CD4-positive, alpha-beta T cell treated with Interleukin-10 for 1 hour (primary cell): ENCODE measurements at regions not wholly inside any gene's neighbourhood (a gene's known extent, or its start where the extent isn't known, plus 50 kb on each side); places are given as distances from the start of the nearest gene placed in this dataset.
"Not testable (repeated sequence)": the region's sequence is repeated elsewhere in the genome, so short reads cannot be mapped to it uniquely, and the experiment has no call there.

Experiments
- DNase-seq: peaks from one replicate; pipeline ENCODE4 v3.0.0-alpha.2; 2020

GRCh38 chr14:71331403-71331802 lies 424.1 kb downstream of the PCNX1 start:
- DNase-seq: no peak

- no peak for DNase-seq
Measured at GRCh38 chr14:71332476-71332875, 425.2 kb downstream of the PCNX1 start.

GRCh38 chr14:71333705-71334104 lies 426.4 kb downstream of the PCNX1 start:
- no peak for DNase-seq

DNA sequence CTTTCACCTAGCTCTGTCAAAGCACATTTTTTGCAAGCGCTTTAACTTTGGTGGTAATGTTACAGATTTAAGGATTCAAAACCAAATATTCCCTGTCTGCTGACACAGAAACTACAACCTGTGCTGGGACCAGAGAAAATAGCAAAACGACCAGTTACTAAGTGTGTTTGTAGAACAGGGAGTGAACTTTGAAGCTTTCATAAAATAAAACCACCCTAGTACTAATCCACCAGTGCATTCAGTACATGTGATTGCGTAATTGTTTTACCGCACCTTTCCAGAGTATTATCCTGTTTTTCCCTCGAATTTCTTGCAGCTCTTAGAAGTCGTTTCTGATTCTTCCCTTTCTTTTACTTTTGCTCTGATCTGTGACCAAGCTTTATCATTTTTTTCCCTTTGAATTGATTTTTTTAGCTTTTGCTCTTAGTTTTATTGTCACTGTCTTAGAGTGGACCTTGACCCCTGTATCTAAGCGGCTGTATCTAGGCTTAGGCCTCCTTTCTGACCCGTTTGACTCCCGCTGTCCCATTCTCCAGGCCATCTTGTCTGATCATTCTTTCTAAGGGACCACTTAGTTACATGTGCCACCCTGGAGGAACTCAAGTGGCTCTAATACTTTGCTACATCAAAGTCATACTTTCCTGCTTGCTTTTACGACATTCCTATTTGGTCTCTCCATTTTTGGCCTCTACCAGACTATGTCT lies 429.4 kb downstream of the PCNX1 start:
- DNase-seq: no peak

DNA sequence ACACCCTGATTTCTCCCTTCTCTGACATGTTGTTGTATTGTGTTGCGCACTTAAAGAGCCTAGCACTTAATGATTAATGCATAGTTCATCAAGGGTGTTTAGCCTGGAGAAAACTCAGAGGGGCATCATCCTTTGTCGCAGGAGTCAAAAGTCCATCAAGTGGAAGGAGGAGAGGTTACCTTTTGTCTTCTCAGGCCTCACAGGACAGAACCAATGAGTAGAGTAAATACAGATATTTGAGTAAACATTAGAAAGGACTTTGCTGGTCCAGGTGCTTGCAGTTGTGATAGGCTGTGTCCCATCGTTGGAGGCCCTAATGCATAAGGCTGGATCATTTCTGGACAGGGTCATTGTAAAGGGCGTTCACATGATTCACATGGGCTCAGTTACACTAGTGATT lies 430.9 kb downstream of the PCNX1 start:
- no peak for DNase-seq

- DNase-seq: no peak
Measured at GRCh38 chr14:71339650-71340415, 432.6 kb downstream of the PCNX1 start.

- DNase-seq: no peak
Measured at GRCh38 chr14:71341156-71341555, 433.9 kb downstream of the PCNX1 start.

DNA sequence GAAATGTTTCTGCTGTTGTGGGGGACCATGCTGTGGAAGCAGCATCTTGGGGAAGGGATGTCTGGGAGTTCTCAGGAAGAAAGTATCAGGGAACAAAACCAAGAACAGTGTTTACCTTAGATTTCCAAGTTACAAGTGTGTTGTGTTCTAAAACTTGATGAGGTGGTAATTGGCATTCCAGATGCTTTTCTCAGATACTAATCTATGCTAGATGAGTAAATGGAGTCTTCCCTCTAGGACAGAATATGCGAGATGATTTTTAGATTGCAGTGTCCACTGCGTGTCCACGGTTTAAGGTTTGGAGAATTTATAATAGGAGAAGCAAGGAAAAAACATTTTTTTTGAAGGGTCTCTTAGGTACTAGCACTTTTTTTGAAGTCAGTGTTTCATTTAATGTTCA lies 436.5 kb downstream of the PCNX1 start:
- no peak for DNase-seq

DNA sequence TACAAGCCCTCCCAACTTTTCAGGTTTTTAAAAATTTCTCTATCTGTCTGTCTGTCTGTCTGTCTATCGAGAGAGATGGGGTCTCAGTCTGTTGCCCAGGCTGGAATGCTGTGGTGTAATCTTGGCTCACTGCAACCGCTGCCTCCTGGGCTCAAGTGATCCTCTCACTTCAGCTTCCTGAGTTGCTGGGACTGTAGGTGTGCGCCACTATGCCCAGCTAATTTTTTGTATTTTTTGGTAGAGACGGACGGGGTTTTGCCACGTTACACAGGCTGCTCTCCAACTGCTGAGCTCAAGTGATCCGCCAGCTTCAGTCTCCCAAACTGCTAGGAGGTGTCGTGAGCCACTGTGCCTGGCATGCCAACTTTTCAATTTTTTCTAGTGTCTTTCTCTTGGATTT lies 437.2 kb downstream of the PCNX1 start:
- no peak for DNase-seq

- peak; percentile 23 for DNase-seq
Measured at GRCh38 chr14:71346685-71347084, 439.4 kb downstream of the PCNX1 start.

- no peak for DNase-seq
Measured at GRCh38 chr14:71348394-71348793, 441.1 kb downstream of the PCNX1 start.

GRCh38 chr14:71348817-71349216 lies 441.6 kb downstream of the PCNX1 start:
- no peak for DNase-seq

DNA sequence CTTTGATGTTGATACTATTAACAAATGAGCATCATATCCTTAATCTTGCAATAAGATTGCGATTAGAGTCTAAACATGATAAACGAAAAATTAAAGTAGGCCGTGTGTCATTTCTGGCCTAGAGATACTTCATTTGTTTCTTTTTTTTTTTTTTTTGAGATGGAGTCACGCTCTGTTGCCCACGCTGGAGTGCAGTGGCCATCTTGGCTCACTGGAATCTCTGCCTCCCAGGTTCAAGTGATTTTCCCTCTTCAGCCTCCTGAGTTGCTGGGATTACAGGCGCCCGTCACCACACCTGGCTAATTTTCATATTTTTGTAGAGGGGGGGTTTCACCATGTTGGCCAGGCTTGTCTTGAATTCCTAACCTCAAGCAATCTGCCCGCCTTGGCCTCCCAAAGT lies 446.9 kb downstream of the PCNX1 start:
- DNase-seq: no peak

GRCh38 chr14:71354801-71355200 lies 447.5 kb downstream of the PCNX1 start:
- no peak for DNase-seq

DNA sequence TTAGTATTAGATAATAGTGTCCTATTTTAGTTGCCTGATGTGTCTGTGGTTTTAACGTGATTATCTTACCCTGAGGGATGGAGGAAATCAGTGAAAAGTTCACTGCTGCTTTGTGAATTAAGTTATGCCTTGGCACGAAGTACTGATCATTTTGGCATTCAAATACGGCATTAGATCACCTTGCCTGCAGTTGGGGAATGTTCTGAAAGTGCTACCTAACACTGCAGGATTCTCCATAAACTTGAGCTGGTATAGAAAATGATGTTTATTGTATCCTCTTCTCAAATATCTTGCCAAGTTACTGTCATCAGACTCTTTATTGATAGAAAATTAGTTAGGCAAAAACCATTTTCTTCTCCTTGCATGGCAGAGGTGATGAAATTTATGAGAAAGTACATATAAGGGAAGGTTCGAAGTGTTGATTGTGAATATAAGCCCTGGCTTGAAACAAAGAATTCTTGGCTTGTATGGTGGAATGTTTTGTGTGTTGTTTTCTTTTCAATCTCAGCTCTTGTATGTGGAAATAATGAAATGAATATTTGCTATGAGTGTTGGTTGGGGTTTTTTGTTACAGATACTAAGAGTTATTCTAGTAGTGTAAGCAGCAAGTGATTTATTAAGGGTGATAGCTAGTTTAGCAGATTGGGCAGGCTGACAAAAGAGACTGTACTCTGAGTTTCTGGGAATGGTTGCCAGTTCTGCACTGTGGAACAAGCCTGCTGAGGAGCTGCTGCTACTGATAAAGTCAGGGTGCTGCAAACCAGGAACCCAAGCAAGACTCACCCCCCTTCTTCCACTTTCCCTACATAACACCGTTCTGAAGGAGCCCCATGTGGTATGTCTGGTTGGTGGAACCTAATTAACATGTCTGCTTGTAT lies 448.3 kb downstream of the PCNX1 start:
- DNase-seq: no peak

DNA sequence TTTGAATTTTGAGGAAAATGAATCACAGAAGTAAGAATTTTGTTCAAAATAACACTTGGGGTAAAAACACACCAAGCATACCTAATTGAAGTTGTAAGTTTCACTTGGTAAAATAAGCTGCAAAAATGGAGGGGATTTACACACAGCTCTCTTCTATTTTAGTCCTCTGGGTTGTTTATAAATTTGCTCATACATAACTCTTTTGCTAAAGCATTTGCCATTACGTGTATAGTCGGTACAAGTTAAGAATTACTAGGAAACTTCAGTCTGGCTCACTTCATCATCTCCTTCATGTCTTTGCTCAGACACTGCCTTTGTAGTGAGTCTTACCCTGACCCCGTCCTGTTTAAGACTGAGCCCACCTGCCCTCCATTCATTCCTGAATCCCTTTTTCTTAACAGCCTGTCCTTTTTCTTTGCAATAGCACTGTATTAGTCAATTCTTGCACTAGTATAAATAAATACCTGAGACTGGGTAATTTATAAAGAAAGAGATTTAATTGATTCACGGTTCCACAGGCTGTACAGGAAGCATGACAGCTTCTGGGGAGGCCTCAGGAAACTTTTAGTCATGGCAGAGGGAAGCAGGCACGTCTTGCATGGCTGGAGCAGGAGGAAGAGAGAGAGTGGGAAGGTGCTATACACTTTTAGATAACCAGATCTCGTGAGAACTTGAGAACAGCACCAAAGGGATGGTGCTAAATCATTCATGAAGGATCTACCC lies 451.1 kb downstream of the PCNX1 start:
- DNase-seq: no peak

GRCh38 chr14:71358932-71359421 lies 451.7 kb downstream of the PCNX1 start:
- DNase-seq: not testable (repeated sequence)

GRCh38 chr14:71359823-71360222 lies 452.6 kb downstream of the PCNX1 start:
- DNase-seq: no peak

GRCh38 chr14:71361336-71361735 lies 454.1 kb downstream of the PCNX1 start:
- DNase-seq: no peak

GRCh38 chr14:71361874-71362273 lies 454.6 kb downstream of the PCNX1 start:
- DNase-seq: no peak

DNA sequence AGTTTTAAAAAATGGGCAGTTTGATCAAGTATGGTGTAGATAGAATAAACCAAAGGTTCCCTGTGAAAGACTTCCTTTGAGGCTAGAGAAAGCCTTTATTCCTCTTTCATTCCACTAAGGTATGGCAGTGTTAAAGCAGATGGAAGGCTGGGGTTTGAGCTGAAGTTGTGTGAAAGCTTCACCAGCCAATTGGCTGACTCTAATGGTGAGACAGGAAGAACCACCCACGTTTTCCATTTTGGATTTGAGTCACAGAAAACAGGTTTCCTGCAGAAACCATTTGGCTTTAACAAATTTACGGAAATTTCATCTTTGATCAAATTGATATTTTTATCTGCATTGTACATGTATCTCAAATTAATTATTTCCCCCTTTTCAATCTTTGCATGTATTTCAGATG lies 455.0 kb downstream of the PCNX1 start:
- DNase-seq: no peak

GRCh38 chr14:71362920-71363584 lies 455.8 kb downstream of the PCNX1 start:
- DNase-seq: peak; percentile 16
